ENCODE measurements at regions not wholly inside any gene's neighbourhood (a gene's known extent, or its start where the extent isn't known, plus 50 kb on each side); places are given as distances from the start of the nearest gene placed in this dataset.
A peak's percentile ranks its signal among the peaks of the same experiment; 100 is the strongest.
"Not testable (repeated sequence)": the region's sequence is repeated elsewhere in the genome, so short reads cannot be mapped to it uniquely, and the experiment has no call there.

GRCh38 chrX:123788193-123788592 is 55.3 kb upstream of the THOC2 start:
- DNase-seq, result not testable (repeated sequence)

GRCh38 chrX:123788744-123789143 is 55.9 kb upstream of the THOC2 start:
- no peak for DNase-seq

- no peak for DNase-seq
Measured at GRCh38 chrX:123797543-123798447, 62.1 kb upstream of the XIAP start.

GRCh38 chrX:123798706-123799430 is 61.0 kb upstream of the XIAP start:
- DNase-seq, result not testable (repeated sequence)

GRCh38 chrX:123801901-123802300 is 58.0 kb upstream of the XIAP start:
- no peak for DNase-seq

GRCh38 chrX:123803331-123803983 is 56.4 kb upstream of the XIAP start:
- peak; percentile 2 for DNase-seq

- DNase-seq, result not testable (repeated sequence)
Measured at GRCh38 chrX:123803984-123804365, 55.9 kb upstream of the XIAP start.

GRCh38 chrX:123807835-123808416 is 51.9 kb upstream of the XIAP start:
- no peak for DNase-seq

GRCh38 chrX:123809854-123810375 is 49.9 kb upstream of the XIAP start:
- DNase-seq, result no peak

Measured in activated naive CD4-positive, alpha-beta T cell treated with Interleukin-2 at 50 U/mL for 16 hours (primary cell).